SJCRH30 (cell line): ENCODE measurements at regions not wholly inside any gene's neighbourhood (a gene's known extent, or its start where the extent isn't known, plus 50 kb on each side); places are given as distances from the start of the nearest gene placed in this dataset.
A peak's percentile ranks its signal among the peaks of the same experiment; 100 is the strongest.

Experiments used
- DNase-seq, 2 experiments: peaks; one replicate each; pipeline ENCODE4 v3.0.0-alpha.2; 2015 to 2020
- H3K27ac ChIP-seq: fragments of 250-450 bp; sonication (Bioruptor Pico); 2 replicates; pipeline ENCODE4 v1.5.1; 2020; ENCODE audit warnings: mild to moderate bottlenecking, moderate library complexity
- H3K27me3 ChIP-seq: fragments of 250-450 bp; sonication (Bioruptor Pico); 2 replicates; pipeline ENCODE4 v1.5.1; 2020; ENCODE audit warnings: mild to moderate bottlenecking, moderate library complexity
- H3K36me3 ChIP-seq: fragments of 250-450 bp; sonication (Bioruptor Pico); 2 replicates; pipeline ENCODE4 v1.5.1; 2020; ENCODE audit warnings: mild to moderate bottlenecking, moderate library complexity
- H3K4me1 ChIP-seq: fragments of 250-450 bp; sonication (Bioruptor Pico); 2 replicates; pipeline ENCODE4 v1.5.1; 2020; ENCODE audit warnings: mild to moderate bottlenecking, moderate library complexity
- H3K4me3 ChIP-seq: fragments of 250-450 bp; sonication (Bioruptor Pico); 2 replicates; pipeline ENCODE4 v1.5.1; 2020; ENCODE audit warnings: mild to moderate bottlenecking, moderate library complexity
- H3K9me3 ChIP-seq: fragments of 250-450 bp; sonication (Bioruptor Pico); replicated peaks from 2 replicates; pipeline ENCODE4 v1.5.1; 2020; ENCODE audit warnings: mild to moderate bottlenecking, moderate library complexity

- no peak for DNase-seq
- Histone ChIP-seq H3K9me3 (no peaks in the 10 kb centered on the region), H3K36me3 (no peaks in the 10 kb centered on the region), H3K4me3 (no peak overlapping the region), H3K27me3 (peaks cover 14% of the 10 kb centered on the region; the same call in 1 of the 2 replicates), H3K4me1 (no peaks in the 10 kb centered on the region), H3K27ac (no peak overlapping the region)
Observed at GRCh38 chr14:36465178-36465577, 54.9 kb downstream of the NKX2-1 start.

GRCh38 chr14:36462890-36463289, 57.1 kb downstream of the NKX2-1 start:
- H3K4me1 ChIP-seq = no peaks in the 10 kb centered on the region
- peaks cover 14% of the 10 kb centered on the region; the same call in 1 of the 2 replicates for H3K27me3 ChIP-seq
- H3K36me3 ChIP-seq = no peaks in the 10 kb centered on the region
- no peak for DNase-seq
- no peaks in the 10 kb centered on the region for H3K9me3 ChIP-seq
- no peak overlapping the region for H3K27ac ChIP-seq
- no peak overlapping the region for H3K4me3 ChIP-seq

GRCh38 chr14:36455241-36455627, 64.8 kb downstream of the NKX2-1 start:
- Histone ChIP-seq H3K27ac (no peak overlapping the region), H3K9me3 (no peaks in the 10 kb centered on the region), H3K36me3 (no peaks in the 10 kb centered on the region), H3K4me1 (no peaks in the 10 kb centered on the region), H3K27me3 (peaks cover 18% of the 10 kb centered on the region), H3K4me3 (no peak overlapping the region)
- no peak for DNase-seq

- H3K4me3 ChIP-seq = no peak overlapping the region
- no peaks in the 10 kb centered on the region for H3K36me3 ChIP-seq
- H3K4me1 ChIP-seq = no peaks in the 10 kb centered on the region
- H3K9me3 ChIP-seq = no peaks in the 10 kb centered on the region
- H3K27me3 ChIP-seq = peaks cover 18% of the 10 kb centered on the region
- no peak for DNase-seq
- H3K27ac ChIP-seq = no peak overlapping the region
Observed at GRCh38 chr14:36454599-36455240, 65.3 kb downstream of the NKX2-1 start.

GRCh38 chr14:36452860-36453259, 67.2 kb downstream of the NKX2-1 start:
- H3K36me3 ChIP-seq = no peaks in the 10 kb centered on the region
- H3K4me3 ChIP-seq = no peak overlapping the region
- no peak overlapping the region for H3K27ac ChIP-seq
- H3K9me3 ChIP-seq = no peaks in the 10 kb centered on the region
- H3K4me1 ChIP-seq = no peaks in the 10 kb centered on the region
- peaks cover 17% of the 10 kb centered on the region for H3K27me3 ChIP-seq
- no peak for DNase-seq

- Histone ChIP-seq H3K27ac (no peak overlapping the region), H3K9me3 (no peaks in the 10 kb centered on the region)
Observed at GRCh38 chr14:36451310-36452065, 68.5 kb downstream of the NKX2-1 start.

GRCh38 chr14:36450550-36450949, 69.5 kb downstream of the NKX2-1 start:
- H3K4me1 ChIP-seq = no peaks in the 10 kb centered on the region
- no peaks in the 10 kb centered on the region for H3K36me3 ChIP-seq
- no peak overlapping the region for H3K27ac ChIP-seq
- H3K27me3 ChIP-seq = peaks cover 12% of the 10 kb centered on the region; the same call in 1 of the 2 replicates
- no peaks in the 10 kb centered on the region for H3K9me3 ChIP-seq
- peak in 1 of 2 experiments; percentile 22 for DNase-seq
- H3K4me3 ChIP-seq = no peak overlapping the region

More at GRCh38 chr14:36451310-36452065, 68.5 kb downstream of the NKX2-1 start:
- H3K36me3 ChIP-seq = no peaks in the 10 kb centered on the region
- DNase-seq = no peak
- no peak overlapping the region for H3K4me3 ChIP-seq
- H3K27me3 ChIP-seq = peaks cover 12% of the 10 kb centered on the region; the same call in 1 of the 2 replicates
- H3K4me1 ChIP-seq = no peaks in the 10 kb centered on the region

GRCh38 chr14:36449903-36450302, 70.1 kb downstream of the NKX2-1 start:
- H3K27me3 ChIP-seq = peaks cover 12% of the 10 kb centered on the region; the same call in 1 of the 2 replicates
- no peak for DNase-seq
- no peak overlapping the region for H3K27ac ChIP-seq
- no peaks in the 10 kb centered on the region for H3K9me3 ChIP-seq
- H3K4me3 ChIP-seq = no peak overlapping the region
- no peaks in the 10 kb centered on the region for H3K36me3 ChIP-seq
- H3K4me1 ChIP-seq = no peaks in the 10 kb centered on the region

GRCh38 chr14:36443374-36443773, 76.7 kb downstream of the NKX2-1 start:
- DNase-seq = no peak
- no peak overlapping the region for H3K4me3 ChIP-seq
- no peak overlapping the region for H3K27ac ChIP-seq
- H3K36me3 ChIP-seq = no peaks in the 10 kb centered on the region
- peaks cover 1% of the 10 kb centered on the region; the same call in 1 of the 2 replicates for H3K27me3 ChIP-seq
- no peaks in the 10 kb centered on the region for H3K4me1 ChIP-seq
- H3K9me3 ChIP-seq = no peaks in the 10 kb centered on the region

- H3K27ac ChIP-seq = no peak overlapping the region
- H3K27me3 ChIP-seq = peaks cover 5% of the 10 kb centered on the region; the same call in 1 of the 2 replicates
- no peaks in the 10 kb centered on the region for H3K36me3 ChIP-seq
- DNase-seq = no peak
- no peaks in the 10 kb centered on the region for H3K9me3 ChIP-seq
- no peaks in the 10 kb centered on the region for H3K4me1 ChIP-seq
- H3K4me3 ChIP-seq = no peak overlapping the region
Observed at GRCh38 chr14:36442824-36443241, 77.2 kb downstream of the NKX2-1 start.

GRCh38 chr14:36441283-36441682, 78.7 kb downstream of the NKX2-1 start:
- no peak overlapping the region for H3K4me3 ChIP-seq
- no peak overlapping the region for H3K27ac ChIP-seq
- peaks cover 5% of the 10 kb centered on the region; the same call in 1 of the 2 replicates for H3K27me3 ChIP-seq
- no peaks in the 10 kb centered on the region for H3K36me3 ChIP-seq
- no peaks in the 10 kb centered on the region for H3K9me3 ChIP-seq
- no peak for DNase-seq
- no peaks in the 10 kb centered on the region for H3K4me1 ChIP-seq

GRCh38 chr14:36439766-36440165, 80.3 kb downstream of the NKX2-1 start:
- no peaks in the 10 kb centered on the region for H3K9me3 ChIP-seq
- no peak overlapping the region for H3K27ac ChIP-seq
- no peak overlapping the region for H3K4me3 ChIP-seq
- no peaks in the 10 kb centered on the region for H3K4me1 ChIP-seq
- no peaks in the 10 kb centered on the region for H3K36me3 ChIP-seq
- H3K27me3 ChIP-seq = peaks cover 5% of the 10 kb centered on the region; the same call in 1 of the 2 replicates
- DNase-seq = no peak

GRCh38 chr14:36438883-36439282, 81.1 kb downstream of the NKX2-1 start:
- DNase-seq = no peak
- H3K36me3 ChIP-seq = no peaks in the 10 kb centered on the region
- no peaks in the 10 kb centered on the region for H3K4me1 ChIP-seq
- H3K4me3 ChIP-seq = no peak overlapping the region
- H3K27me3 ChIP-seq = peaks cover 5% of the 10 kb centered on the region; the same call in 1 of the 2 replicates
- H3K9me3 ChIP-seq = no peaks in the 10 kb centered on the region
- no peak overlapping the region for H3K27ac ChIP-seq

GRCh38 chr14:36430662-36431084, 89.4 kb downstream of the NKX2-1 start:
- Histone ChIP-seq H3K4me3 (no peak overlapping the region), H3K36me3 (no peaks in the 10 kb centered on the region), H3K9me3 (no peaks in the 10 kb centered on the region), H3K27ac (no peak overlapping the region), H3K4me1 (no peaks in the 10 kb centered on the region), H3K27me3 (no peaks in the 10 kb centered on the region; the same call in 1 of the 2 replicates)
- no peak for DNase-seq

- Histone ChIP-seq H3K4me1 (no peaks in the 10 kb centered on the region), H3K4me3 (no peak overlapping the region), H3K27ac (no peak overlapping the region), H3K27me3 (no peaks in the 10 kb centered on the region; the same call in 1 of the 2 replicates), H3K9me3 (no peaks in the 10 kb centered on the region), H3K36me3 (no peaks in the 10 kb centered on the region)
- DNase-seq = no peak
Observed at GRCh38 chr14:36430169-36430568, 89.9 kb downstream of the NKX2-1 start.
